GM21825 (cell line): ENCODE measurements at regions not wholly inside any gene's neighbourhood (a gene's known extent, or its start where the extent isn't known, plus 50 kb on each side); places are given as distances from the start of the nearest gene placed in this dataset.

Experiments
- ATAC-seq: cut with Tn5 transposase; IDR thresholded peaks from one replicate; pipeline ENCODE4 v1.9.1; 2021; ENCODE audit warnings: mild to moderate bottlenecking, moderate library complexity; ENCODE audit not compliant: unreplicated experiment

DNA sequence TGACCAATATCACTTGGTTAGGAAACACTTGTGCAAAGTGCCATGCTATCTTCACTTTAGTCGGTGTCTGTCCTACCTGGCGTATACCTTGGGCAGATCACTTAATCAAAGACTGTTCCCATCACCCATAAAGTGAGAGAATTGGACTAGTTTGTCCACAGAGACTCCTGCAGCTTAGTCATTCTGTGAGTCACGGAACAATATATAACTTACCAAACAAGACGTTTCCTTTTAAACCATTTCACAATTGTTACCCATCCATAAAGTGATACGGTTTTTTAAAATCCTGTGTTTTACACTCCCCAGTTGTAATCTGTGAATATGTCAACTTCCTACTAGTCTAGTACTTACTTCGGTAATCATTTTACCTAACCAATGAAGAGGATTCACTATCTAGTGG lies 499.3 kb upstream of the SMIM21 start:
- no peak for ATAC-seq

DNA sequence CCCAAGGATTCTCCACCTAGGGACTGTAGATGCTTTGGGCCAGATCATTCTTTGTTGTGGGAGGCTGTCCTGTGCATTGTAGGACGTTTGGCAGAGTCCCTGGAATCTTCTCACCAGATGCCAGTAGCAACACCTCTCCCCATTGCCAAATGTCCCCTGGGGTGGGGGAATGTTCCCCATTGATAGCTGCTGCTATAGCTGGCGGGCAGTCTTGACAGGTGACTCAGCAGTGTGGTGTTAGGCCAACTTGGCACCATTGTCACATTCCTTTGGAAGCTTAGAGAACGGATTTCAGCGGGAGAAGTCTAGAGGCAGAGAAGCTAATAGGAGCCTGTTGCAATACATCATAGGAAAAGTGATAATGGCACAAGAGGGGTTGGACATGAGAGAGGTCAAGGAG lies 495.7 kb upstream of the SMIM21 start:
- no peak for ATAC-seq

DNA sequence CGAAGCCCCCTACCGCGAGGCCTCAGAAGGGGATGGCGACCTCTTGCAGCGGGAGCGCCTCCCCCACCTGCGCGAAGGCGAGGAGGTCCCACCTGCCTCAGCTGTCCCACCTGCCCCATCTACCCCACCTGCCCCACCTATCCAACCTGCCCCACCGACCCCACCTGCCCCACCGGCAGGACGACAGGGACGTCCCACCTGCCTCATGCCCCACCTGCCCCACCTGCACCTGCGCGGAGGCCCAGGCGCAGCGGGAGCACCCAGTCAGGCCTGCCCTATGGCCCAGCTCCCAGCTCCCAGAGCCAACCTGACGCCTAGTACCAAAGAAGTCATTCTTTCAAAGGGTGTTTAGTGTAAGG lies 489.1 kb upstream of the SMIM21 start:
- no peak for ATAC-seq

DNA sequence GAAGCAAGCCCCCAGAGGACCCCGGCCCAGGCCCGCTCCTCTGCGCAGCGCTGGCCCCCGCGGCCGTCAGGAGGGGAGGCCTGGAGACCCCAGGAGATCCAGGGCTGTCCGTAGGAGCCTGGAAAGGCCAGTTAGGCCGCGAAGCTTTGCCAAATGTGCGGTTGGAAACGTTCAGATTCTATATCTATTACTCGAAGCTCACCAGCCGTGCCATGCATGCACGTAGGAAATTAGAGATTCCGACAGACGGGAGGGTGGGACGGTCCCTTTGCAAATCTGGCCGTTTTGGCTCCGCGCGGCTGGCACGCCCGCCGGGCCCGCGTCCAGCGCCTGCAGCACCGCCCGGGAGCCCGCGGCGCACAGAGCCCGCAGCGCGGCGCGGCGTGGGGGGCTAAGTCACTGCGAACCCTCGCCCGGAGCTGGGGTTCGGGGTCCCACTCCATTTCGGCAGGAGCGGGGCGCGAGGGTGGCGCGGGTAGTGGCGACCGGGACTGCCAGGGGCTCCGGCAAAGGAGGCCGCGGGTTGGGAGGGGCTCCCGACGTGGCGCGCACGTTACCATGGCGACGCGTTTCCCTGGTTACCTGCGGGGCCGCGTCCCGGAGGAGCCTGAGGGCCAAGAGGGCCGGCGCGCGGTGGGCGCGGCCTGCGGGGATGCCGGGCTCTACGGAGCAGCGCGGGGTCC lies 488.6 kb upstream of the SMIM21 start:
- no peak for ATAC-seq

DNA sequence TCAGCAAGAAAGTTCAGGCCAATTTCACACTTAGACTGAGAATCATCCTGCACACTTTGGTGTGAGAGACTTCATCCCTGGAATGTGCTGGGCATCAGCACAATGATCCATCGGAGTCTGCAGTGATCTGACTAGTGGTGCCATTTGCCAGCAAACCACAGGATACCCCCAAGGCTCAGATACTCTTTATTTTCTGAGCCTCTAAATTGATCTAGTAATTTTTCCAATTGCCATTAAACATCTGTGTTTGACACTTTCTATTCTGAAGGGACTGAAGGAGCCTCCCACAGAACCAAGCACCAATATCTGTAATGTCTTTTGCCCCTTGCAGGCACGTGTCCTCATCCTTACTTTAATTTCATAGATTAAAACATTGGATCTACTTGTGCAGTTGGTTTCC lies 485.3 kb upstream of the SMIM21 start:
- no peak for ATAC-seq

DNA sequence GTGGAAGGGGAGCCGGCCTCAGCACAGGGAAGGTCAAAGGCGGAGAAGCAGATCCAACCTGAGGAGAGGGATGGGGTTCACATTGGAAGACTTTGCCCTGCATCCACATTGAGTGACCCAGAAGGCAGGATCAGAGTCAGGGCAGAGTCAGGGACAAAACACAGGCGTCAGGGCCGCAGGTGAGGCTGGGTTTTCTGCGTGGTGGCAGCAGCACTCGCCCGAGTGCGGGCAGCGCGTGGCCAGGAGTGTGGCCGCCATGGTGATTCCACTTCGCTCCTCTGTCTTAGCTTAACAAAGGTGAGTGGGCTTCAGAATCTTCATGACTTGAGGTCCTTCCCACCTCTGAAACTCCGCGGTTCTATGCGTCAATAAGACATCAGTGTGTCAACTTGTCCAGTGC lies 476.9 kb upstream of the SMIM21 start:
- no peak for ATAC-seq

DNA sequence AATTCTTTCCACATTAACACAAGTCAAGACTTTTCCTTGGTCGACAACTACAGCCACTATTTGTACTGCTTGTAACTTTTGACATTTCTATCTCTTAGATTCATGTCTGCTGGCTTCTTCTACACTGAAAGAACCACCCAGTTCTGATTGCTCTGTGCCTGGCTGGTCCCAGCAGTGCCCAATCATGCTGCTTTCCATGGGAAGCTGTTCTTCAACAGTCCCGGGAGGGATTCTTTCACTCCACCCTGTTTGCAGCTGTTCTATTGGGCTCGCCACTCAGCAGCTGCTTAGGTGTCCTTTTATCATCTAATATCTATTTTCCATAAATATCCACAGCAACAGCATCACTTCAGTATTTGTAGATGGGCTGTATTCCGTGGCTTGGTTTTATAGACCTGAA lies 471.1 kb upstream of the SMIM21 start:
- ATAC-seq: no peak

DNA sequence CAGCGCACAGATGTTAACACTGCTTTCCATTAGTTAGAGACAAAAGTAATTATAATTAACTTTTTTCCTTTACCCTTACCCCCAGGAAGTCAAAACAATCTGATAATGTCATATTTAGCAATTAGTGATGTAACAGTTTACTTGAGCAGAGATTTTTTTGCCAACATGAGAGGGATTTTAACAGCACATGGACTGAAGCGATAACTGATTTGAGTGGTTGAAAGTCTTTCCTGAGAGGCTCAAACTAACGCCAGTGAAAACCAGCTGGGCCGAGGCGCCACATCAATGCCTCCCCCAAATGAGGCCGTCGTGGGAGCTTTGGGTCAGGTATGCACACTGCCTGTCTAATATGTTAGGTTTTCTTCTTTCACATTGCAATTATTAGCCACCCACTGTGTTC lies 469.9 kb upstream of the SMIM21 start:
- ATAC-seq: no peak

DNA sequence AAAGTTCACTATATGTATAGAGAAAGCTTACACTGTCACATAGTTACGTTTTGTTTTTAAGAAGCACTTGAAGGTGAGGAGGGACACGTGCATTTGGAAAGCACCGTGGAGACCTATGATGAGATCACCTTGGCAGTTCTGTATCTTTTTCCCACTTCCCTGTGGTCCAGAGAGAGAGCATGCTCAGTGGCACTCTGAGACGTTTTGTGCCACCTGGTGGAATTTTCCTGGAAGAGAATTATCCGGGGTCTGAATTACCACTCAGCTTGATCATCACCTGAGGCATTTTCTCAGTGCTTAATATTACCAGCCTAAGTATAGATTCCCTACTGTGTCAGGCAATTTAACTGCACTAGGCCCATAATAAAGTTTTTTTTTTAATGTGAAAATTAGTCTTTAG lies 469.4 kb upstream of the SMIM21 start:
- ATAC-seq: no peak

DNA sequence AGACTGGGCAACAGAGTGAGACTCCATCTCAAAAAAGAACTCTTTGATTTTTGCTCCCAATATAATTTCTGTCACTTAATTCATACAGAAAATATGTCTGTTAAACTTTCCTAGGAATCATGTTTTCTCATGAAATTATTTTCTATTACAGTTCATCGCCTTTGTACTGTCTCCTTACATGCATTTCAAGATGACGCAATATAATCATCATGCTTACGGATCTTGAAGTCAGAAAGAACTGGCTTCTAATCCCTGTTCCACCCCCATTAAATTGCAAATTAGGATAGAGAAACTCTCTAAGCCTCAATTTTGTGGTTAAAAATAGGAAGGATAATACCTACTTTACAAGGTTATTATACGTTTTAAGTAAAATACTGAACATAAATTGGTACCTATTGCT lies 467.6 kb upstream of the SMIM21 start:
- no peak for ATAC-seq

DNA sequence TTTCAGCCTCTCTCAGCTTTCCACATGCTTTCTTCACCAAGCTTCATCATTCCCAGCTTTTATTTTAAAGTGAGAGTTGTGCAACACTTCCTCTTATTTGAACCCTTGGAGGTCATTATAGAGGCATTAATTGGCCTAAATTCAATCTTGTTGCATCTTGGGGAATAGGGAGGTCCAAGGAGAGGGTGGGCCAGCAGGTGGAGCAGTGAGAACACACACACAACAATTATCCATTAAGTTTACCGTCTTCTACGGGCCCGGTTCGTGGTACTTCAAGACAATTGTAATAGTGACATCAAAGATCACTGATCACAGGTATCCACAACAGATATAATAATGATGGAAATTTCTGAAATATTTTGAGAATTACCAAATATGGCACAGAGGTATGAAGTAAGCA lies 457.2 kb upstream of the SMIM21 start:
- ATAC-seq: no peak

DNA sequence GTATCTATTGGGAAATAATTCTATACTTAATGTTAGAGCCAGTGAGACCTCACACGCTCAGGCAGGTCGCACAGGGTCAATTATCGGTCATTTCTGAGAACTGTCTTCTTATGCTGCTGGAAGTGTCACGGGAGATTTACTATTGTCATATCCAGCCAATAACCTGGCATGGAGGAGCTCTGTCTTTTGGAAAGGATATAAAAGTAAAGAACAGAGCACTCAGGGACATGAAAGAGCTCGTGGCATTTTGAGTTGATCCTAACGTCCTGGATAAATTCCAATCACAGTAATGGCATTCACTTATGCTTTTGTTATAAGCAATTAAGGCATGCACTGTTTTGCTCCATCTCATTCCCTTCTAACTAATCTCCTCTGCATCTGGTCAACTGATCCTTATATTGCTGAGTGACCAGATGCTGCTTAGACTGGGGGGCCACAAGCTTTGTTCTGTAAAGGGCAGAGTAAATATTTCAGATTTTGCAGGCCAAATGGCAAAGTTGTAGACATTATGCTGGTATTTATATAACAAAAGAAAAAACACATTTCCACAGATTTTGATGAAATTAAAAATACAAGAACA lies 453.5 kb upstream of the SMIM21 start:
- ATAC-seq: no peak

DNA sequence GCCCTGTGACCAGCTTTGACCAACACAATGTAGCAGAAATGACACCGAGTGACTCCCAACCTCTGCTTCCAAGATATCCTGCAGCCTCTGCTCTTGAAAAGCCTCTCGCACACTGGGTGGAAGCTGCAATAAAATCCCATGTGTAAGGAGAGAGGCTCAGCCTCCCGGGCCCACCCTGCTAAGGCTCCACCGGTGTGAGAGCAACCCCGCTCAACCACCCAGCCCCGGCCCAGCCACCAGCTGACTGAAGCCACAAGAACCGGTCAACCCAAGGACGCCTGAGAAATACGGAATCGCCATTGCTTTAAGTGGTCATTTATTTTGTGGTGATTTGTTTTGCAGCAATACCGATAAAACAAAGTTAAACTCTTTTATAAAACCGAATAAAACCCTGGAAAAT lies 452.8 kb upstream of the SMIM21 start:
- ATAC-seq: no peak

DNA sequence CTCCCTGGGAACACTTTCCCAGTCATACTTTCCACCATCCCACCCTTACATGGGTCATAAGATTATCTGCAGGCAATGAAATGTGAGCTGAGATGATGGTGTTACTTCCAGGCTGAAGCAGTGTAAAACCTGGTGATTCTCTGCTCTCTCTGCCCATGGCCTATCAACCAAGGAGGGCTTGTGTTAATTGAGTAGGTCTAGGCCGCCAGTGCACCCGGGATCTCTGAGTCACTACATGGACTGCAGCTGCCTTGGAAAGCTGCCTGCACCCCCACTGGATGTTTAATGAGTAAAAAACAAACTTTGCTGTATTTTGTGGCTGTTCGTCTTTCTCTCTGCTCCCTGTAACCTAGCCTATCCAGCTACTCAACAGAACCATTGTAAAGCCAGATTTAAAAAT lies 451.7 kb upstream of the SMIM21 start:
- no peak for ATAC-seq

DNA sequence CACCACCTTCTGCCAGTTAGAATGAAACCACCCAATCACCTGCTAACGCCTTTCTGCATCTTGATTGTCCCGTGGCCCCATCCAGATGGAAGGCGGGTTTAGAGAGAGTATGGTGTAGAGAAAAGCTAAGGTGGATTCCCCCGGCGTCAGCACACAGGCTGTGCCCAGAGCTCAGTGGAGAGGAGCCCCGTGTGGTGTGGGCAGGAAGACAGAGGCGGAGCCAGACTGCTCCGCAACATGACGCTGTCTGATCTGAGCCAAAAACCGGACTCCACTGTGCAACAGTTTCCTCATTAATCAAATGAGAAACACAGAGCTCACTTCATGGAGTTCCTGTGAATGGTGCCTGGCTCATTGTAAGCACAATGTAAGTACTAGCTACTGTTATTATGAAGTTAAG lies 448.1 kb upstream of the SMIM21 start:
- no peak for ATAC-seq

DNA sequence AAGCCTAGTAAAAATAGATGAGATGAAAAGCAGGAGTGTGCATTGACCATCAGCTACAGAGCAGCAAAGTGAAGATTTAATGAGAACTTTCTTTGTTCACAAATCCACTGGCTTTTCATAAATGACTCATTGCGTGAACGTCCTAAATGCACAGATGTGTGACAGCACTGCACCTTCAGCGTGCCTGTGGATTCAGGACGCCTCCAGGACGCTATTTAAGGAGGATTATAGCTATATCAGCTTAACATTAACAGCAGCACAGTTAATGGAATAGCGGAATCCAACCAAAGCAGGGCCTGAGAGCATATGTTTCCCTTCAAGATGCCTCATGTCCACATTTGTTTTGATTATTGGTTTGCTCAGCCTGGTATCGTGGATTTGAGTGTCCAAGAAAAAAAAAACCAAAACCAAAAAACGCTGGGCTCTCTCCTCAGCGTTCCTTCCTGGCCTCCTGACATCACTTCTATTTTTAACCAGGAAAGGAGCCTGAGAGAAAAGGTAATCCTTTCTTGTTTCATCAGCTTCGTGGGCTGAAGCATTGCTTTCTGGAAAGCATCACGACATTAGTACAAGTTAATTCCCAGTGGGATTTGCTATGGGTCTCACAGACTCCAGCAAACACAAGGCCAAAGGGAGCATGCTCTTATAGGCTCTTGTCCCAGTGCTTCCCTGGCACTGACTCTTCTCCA lies 447.0 kb upstream of the SMIM21 start:
- no peak for ATAC-seq

DNA sequence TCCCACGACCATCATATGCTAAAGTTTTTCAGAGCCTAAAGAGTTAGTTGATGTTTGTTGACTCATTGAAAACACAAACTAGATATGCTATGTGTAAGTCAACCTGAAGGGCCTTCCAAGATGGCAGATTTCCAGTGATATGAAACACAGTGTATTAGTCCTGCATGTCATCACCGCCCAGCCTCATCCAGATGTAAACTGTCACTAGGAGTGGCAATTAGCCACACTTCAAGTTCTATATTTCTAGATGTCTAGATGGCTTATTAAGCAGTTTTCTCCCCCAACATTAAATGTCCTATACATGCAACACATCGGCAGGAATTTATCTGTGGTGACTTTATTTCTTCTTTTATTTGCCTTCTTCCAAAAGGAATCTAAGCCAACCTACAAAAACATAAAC lies 444.1 kb upstream of the SMIM21 start:
- no peak for ATAC-seq

DNA sequence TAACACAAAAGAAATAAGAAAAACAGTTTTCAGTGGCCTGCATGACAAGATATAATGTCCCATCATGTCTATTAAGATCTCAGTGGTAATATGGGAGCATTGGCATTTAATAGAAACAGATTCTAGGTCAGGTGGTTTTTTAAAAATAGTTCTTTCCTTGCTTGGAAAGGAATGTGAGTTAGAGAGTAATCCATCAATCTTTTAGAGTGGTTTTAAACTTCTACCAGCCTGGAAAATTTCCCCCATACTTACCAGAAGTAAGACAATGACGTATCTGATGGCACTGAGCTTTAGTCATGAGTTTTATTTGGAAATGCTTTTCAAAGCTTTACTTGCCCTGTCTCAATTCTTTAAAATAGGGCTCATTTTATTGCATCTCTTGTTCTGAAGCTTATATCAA lies 441.7 kb upstream of the SMIM21 start:
- ATAC-seq: no peak

DNA sequence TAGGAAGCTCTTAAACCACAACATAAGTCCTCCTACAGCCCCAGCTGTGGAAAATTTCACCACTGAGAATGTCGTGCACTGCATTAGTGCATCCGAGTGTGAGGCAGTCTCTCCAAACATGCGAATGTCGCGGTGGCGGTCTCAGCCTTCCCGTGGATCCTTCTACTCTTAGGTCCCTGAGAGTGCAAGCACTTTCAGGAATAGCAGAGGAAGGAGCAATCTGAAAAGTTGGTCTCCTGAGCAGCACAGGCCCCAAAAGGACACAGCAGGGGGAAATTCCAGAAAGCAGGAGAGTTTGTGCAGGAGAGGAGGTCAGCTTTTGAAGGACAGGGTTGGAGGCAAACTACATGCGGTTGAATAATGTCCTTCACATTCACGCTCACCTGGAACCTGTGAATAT lies 440.5 kb upstream of the SMIM21 start:
- no peak for ATAC-seq

DNA sequence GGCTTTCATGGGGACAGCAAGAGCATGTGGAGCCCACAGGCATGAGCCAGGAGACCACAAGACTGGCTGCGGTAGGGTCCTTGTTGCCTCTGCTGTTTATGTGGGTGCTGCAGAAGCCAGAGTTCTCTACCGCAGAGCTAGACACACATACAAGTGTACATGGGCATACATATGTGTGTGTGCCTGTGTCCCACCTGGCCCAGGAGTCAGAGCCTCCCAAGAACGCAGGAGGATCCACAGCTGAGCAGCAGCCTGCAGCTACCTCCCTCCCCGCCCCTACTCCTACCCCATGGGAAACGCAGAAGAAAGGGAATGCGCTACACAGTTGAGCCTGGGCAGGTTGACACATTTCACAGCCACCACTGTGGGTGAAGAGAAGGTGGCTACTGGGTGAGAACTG lies 438.1 kb upstream of the SMIM21 start:
- ATAC-seq: no peak

DNA sequence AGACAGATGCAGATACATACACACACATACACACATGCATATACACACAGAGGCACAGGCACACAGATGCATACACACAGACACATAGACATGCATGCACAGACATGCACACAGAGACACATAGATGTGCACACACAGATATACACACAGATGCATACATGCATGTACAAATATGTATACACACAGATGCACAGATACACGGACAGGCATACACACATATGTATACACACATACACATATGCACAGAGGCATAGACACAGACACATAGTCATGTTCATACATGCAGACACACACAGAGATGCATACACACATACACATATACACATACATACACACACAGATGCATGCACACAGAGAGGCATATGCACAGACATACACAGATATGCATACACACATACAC lies 437.3 kb upstream of the SMIM21 start:
- no peak for ATAC-seq

DNA sequence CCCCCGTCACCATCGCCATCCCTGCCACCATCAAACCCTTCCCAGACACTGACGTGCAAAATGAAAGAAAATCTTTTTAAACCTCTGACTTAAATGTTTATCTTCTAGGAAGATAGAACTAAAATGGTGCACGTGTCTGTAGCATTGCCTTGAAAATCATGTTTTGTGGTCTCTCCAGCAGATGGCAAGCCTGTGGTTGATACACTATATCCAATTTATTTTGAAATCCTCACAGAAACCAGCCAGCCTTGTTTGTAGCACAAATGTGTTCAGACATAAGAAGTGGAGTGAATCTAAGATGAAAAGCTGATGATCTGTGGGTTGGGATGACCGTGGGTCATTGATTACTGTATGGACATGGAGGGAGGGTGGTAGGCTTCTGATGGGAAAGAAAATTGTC lies 436.2 kb upstream of the SMIM21 start:
- ATAC-seq: no peak

DNA sequence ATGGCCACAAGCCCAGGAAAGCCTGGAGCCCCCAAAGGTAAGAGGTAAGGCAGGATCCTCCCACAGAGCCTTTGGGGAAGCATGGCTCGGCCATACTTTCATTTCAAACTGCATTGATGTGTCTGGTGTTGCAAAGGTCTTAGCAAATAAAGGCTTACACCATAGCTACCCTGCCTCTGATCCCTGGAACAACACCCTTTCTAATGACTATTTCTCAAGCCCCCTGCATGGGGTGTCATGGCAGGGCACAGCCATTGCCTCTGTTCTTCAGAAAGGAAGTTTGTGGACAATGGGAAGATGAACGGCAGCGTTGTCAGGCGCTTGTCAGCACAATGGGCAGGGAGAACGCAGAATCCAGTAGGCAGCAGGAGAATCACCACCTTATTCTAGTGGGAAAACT lies 435.0 kb upstream of the SMIM21 start:
- ATAC-seq: no peak
